ENCODE measurements at regions not wholly inside any gene's neighbourhood (a gene's known extent, or its start where the extent isn't known, plus 50 kb on each side); places are given as distances from the start of the nearest gene placed in this dataset.

- H3K9me3 Mint-ChIP-seq (ENCODE audit: unreplicated experiment) = no peaks in the 10 kb centered on the region
- POLR2A ChIA-PET = no interaction called here
- TF ChIP-seq CTCF (IDR thresholded peaks at IDR 0.05; ENCODE audit: insufficient read depth in 1 of 2, low read depth in 1 of 2, low read length in 1 of 2, severe bottlenecking in 1 of 2, unreplicated experiment in 1 of 2) = no peak
- no peak overlapping the region for H3K4me3 Mint-ChIP-seq (ENCODE audit: unreplicated experiment)
- H3K4me1 ChIP-seq = no peaks in the 10 kb centered on the region
- intact Hi-C loops (cut with micrococcal nuclease; ENCODE audit: unreplicated experiment) = no loop called here
- H3K36me3 ChIP-seq (ENCODE audit: control insufficient read depth, insufficient read depth, low read length) = no peaks in the 10 kb centered on the region
- H3K9me3 ChIP-seq = no peaks in the 10 kb centered on the region
- CTCF ChIA-PET = no interaction called here
- peaks cover 2% of the 10 kb centered on the region for H3K27me3 Mint-ChIP-seq (ENCODE audit: insufficient read depth, unreplicated experiment)
- BruUV-seq (replicated peaks) = no TSS peak
- no peak overlapping the region for H3K27ac Mint-ChIP-seq (ENCODE audit: unreplicated experiment)
- no peak for DNase-seq
- H3K4me3 ChIP-seq (ENCODE audit: low read depth, low read length) = no peak overlapping the region
- H3K36me3 Mint-ChIP-seq (ENCODE audit: insufficient read depth, unreplicated experiment) = no peaks in the 10 kb centered on the region
- no peaks in the 10 kb centered on the region for H3K27me3 ChIP-seq (replicated peaks; ENCODE audit: control insufficient read depth, insufficient read depth, low read length)
- H3K4me1 Mint-ChIP-seq (ENCODE audit: low read depth, unreplicated experiment) = no peaks in the 10 kb centered on the region
Observed at GRCh38 chr18:25420077-25420825, 68.3 kb upstream of the ZNF521 start.

DNA sequence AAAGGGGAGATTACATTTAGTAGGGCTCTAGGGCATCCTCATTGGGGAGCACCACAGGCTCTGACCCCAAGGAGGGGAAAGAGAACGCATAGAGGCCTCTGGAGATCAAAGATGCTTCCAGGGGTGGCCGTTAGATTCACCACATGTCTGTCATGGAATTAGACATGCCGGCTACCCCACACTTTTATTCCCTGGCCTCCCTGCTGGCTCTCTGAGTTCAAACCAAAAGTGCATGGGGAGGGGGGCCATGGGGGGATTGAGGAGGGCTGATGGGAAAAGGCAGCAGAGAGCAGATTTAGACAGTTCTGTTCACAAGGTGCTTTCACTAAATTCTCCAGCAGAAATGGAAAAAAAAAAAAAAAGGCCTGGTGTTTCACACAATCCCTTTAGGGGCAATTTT is 64.4 kb upstream of the ZNF521 start:
- Histone ChIP-seq H3K4me1 (no peaks in the 10 kb centered on the region), H3K9me3 (no peaks in the 10 kb centered on the region), H3K27me3 (replicated peaks; ENCODE audit: control insufficient read depth, insufficient read depth, low read length) (no peaks in the 10 kb centered on the region), H3K4me3 (ENCODE audit: low read depth, low read length) (no peak overlapping the region), H3K36me3 (ENCODE audit: control insufficient read depth, insufficient read depth, low read length) (no peaks in the 10 kb centered on the region)
- no TSS peak for BruUV-seq (replicated peaks)
- Mint-ChIP-seq H3K36me3 (ENCODE audit: insufficient read depth, unreplicated experiment) (no peaks in the 10 kb centered on the region), H3K9me3 (ENCODE audit: unreplicated experiment) (no peaks in the 10 kb centered on the region), H3K27me3 (ENCODE audit: insufficient read depth, unreplicated experiment) (peaks cover 5% of the 10 kb centered on the region), H3K27ac (ENCODE audit: unreplicated experiment) (no peak overlapping the region), H3K4me3 (ENCODE audit: unreplicated experiment) (no peak overlapping the region), H3K4me1 (ENCODE audit: low read depth, unreplicated experiment) (no peaks in the 10 kb centered on the region)
- ChIA-PET POLR2A (no interaction called here), CTCF (no interaction called here)
- no peak for DNase-seq
- intact Hi-C loops (cut with micrococcal nuclease; ENCODE audit: unreplicated experiment) = no loop called here
- no peak for TF ChIP-seq CTCF (IDR thresholded peaks at IDR 0.05; ENCODE audit: insufficient read depth in 1 of 2, low read depth in 1 of 2, low read length in 1 of 2, severe bottlenecking in 1 of 2, unreplicated experiment in 1 of 2)

DNA sequence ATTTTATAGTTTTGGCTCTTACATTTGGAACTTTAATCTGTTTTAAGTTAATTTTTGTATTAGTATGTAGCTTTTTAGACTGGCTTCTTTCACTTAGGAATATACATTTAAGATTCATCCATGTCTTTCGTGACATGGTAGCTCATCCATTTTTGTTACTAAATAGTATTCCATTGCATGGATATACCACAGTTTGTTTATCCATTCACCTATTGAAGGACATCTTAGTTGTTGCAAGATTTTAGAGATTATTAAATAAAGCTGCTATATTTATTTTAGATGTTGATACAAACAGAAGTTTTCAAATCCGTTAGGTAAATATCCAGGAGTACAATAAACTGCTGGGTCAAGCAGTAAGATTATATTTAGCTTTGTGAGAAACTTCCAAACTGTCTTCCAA is 58.0 kb upstream of the ZNF521 start:
- no peaks in the 10 kb centered on the region for H3K9me3 ChIP-seq
- H3K4me3 ChIP-seq (ENCODE audit: low read depth, low read length) = no peak overlapping the region
- no peaks in the 10 kb centered on the region for H3K9me3 Mint-ChIP-seq (ENCODE audit: unreplicated experiment)
- no peaks in the 10 kb centered on the region for H3K27me3 ChIP-seq (replicated peaks; ENCODE audit: control insufficient read depth, insufficient read depth, low read length)
- no peaks in the 10 kb centered on the region for H3K36me3 ChIP-seq (ENCODE audit: control insufficient read depth, insufficient read depth, low read length)
- no peaks in the 10 kb centered on the region for H3K36me3 Mint-ChIP-seq (ENCODE audit: insufficient read depth, unreplicated experiment)
- no peak for TF ChIP-seq CTCF (IDR thresholded peaks at IDR 0.05; ENCODE audit: insufficient read depth in 1 of 2, low read depth in 1 of 2, low read length in 1 of 2, severe bottlenecking in 1 of 2, unreplicated experiment in 1 of 2)
- ChIA-PET POLR2A (no interaction called here), CTCF (no interaction called here)
- DNase-seq = no peak
- BruUV-seq (replicated peaks) = no TSS peak
- no peak overlapping the region for H3K27ac Mint-ChIP-seq (ENCODE audit: unreplicated experiment)
- intact Hi-C loops (cut with micrococcal nuclease; ENCODE audit: unreplicated experiment) = loop anchor here (10.0 kb wide), 1 partner anchor 625 kb away; no protein-coding TSS in a partner anchor
- no peaks in the 10 kb centered on the region for H3K4me1 ChIP-seq
- H3K4me3 Mint-ChIP-seq (ENCODE audit: unreplicated experiment) = no peak overlapping the region
- H3K4me1 Mint-ChIP-seq (ENCODE audit: low read depth, unreplicated experiment) = no peaks in the 10 kb centered on the region
- peaks cover 7% of the 10 kb centered on the region for H3K27me3 Mint-ChIP-seq (ENCODE audit: insufficient read depth, unreplicated experiment)
